Neural cell (in vitro differentiated cells): ENCODE measurements at regions not wholly inside any gene's neighbourhood (a gene's known extent, or its start where the extent isn't known, plus 50 kb on each side); places are given as distances from the start of the nearest gene placed in this dataset.

Source experiments
- CTCF ChIP-seq: fragments of 450-650 bp; IDR thresholded peaks from 2 replicates; pipeline ENCODE4 v1.5.1; 2014; ENCODE audit warnings: antibody characterized with exemption, mild to moderate bottlenecking, moderate library complexity; ENCODE audit not compliant: poor library complexity, severe bottlenecking
- POLR2AphosphoS5 ChIP-seq: IDR thresholded peaks from 2 replicates; pipeline ENCODE4 v1.6.1; 2012
- RAD21 ChIP-seq: fragments of 450-650 bp; conservative IDR thresholded peaks from 2 replicates; pipeline ENCODE4 v1.6.1; 2014; ENCODE audit warnings: antibody characterized with exemption, mild to moderate bottlenecking, moderate library complexity

- no peak for TF ChIP-seq RAD21
- no peak for TF ChIP-seq CTCF
- TF ChIP-seq POLR2AphosphoS5: no peak
Measured at GRCh38 chr5:67547682-67548081, 351.1 kb upstream of the CD180 start.
